H1 (cell line): ENCODE measurements at regions not wholly inside any gene's neighbourhood (a gene's known extent, or its start where the extent isn't known, plus 50 kb on each side); places are given as distances from the start of the nearest gene placed in this dataset.

Experiments used
- BRCA1 ChIP-seq: IDR thresholded peaks from 2 replicates; pipeline ENCODE4 v1.6.1; 2012; ENCODE audit warnings: low read depth, low read length, improper control_type of control experiment
- RAD21 ChIP-seq, 2 experiments: IDR thresholded peaks in 1 of 2; conservative IDR thresholded peaks in 1 of 2; 2 replicates each; pipeline ENCODE4 v1.6.1; 2011; ENCODE audit warnings: low read depth in 2 of 2, low read length in 2 of 2, improper control_type of control experiment in 1 of 2, inconsistent platforms in 1 of 2, mild to moderate bottlenecking in 1 of 2, moderate library complexity in 1 of 2
- RNF2 ChIP-seq: fragments of 200-900, 300-1000 bp; sonication (generic); IDR thresholded peaks from 2 replicates; pipeline ENCODE4 v1.7.1; 2016; ENCODE audit warnings: borderline replicate concordance, low read depth, mild to moderate bottlenecking, antibody characterized with exemption, low read length; ENCODE audit not compliant: poor library complexity, severe bottlenecking; ENCODE audit errors: missing control alignments
- TEAD4 ChIP-seq: IDR thresholded peaks from 2 replicates; pipeline ENCODE4 v1.6.1; 2012; ENCODE audit warnings: low read depth, low read length, inconsistent platforms, mixed read lengths
- TF ChIP-seq, protein P1 (sequence below): fragments of 300-600 bp; sonication (generic); IDR thresholded peaks from 2 replicates; pipeline ENCODE4 v1.7.1; 2012; ENCODE audit warnings: low read length, moderate library complexity, mild to moderate bottlenecking, inconsistent platforms; ENCODE audit not compliant: insufficient replicate concordance
- TF ChIP-seq, protein P2 (sequence below): IDR thresholded peaks from 2 replicates; pipeline ENCODE4 v1.6.1; 2012; ENCODE audit warnings: low read length, inconsistent platforms

DNA sequence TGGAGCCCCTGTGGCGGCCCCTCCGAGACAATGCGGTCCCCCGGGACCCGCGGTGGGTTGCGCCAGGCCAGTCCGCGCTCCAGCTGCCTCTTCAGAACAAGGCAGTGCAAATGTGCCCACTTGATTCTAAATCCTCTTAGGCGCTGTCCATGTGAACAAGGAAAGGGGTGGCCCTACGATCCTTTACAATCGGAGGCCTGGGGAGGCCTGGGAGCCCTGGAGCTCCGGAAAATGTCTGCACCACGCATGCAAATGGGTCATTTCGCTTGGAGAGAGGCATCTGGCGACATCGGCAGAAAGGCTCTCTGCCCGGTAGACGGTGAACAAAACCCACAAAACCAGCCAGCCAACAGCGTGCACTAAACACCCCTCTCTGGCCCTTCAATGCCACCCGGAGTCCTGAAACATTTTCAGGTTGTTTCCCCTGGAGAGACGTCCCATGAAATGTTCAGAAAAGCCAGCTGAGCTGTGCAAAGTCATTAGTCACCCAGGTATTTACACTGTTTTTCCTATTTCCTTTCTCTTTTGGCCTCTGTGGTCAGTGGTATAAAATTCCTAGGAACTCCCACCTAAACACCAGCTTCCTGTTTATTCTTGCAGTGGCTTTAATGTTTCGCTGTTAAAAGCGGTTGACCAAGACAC, 102.8 kb upstream of the ZNF438 start (continued):
- no peak for TF ChIP-seq RAD21 (IDR thresholded peaks at IDR 0.05 in 1 of 2, conservative IDR thresholded peaks at IDR 0.05 in 1 of 2; ENCODE audit: low read depth in 2 of 2, low read length in 2 of 2)
- no peak for TF ChIP-seq BRCA1
- TF ChIP-seq, protein P1, sequence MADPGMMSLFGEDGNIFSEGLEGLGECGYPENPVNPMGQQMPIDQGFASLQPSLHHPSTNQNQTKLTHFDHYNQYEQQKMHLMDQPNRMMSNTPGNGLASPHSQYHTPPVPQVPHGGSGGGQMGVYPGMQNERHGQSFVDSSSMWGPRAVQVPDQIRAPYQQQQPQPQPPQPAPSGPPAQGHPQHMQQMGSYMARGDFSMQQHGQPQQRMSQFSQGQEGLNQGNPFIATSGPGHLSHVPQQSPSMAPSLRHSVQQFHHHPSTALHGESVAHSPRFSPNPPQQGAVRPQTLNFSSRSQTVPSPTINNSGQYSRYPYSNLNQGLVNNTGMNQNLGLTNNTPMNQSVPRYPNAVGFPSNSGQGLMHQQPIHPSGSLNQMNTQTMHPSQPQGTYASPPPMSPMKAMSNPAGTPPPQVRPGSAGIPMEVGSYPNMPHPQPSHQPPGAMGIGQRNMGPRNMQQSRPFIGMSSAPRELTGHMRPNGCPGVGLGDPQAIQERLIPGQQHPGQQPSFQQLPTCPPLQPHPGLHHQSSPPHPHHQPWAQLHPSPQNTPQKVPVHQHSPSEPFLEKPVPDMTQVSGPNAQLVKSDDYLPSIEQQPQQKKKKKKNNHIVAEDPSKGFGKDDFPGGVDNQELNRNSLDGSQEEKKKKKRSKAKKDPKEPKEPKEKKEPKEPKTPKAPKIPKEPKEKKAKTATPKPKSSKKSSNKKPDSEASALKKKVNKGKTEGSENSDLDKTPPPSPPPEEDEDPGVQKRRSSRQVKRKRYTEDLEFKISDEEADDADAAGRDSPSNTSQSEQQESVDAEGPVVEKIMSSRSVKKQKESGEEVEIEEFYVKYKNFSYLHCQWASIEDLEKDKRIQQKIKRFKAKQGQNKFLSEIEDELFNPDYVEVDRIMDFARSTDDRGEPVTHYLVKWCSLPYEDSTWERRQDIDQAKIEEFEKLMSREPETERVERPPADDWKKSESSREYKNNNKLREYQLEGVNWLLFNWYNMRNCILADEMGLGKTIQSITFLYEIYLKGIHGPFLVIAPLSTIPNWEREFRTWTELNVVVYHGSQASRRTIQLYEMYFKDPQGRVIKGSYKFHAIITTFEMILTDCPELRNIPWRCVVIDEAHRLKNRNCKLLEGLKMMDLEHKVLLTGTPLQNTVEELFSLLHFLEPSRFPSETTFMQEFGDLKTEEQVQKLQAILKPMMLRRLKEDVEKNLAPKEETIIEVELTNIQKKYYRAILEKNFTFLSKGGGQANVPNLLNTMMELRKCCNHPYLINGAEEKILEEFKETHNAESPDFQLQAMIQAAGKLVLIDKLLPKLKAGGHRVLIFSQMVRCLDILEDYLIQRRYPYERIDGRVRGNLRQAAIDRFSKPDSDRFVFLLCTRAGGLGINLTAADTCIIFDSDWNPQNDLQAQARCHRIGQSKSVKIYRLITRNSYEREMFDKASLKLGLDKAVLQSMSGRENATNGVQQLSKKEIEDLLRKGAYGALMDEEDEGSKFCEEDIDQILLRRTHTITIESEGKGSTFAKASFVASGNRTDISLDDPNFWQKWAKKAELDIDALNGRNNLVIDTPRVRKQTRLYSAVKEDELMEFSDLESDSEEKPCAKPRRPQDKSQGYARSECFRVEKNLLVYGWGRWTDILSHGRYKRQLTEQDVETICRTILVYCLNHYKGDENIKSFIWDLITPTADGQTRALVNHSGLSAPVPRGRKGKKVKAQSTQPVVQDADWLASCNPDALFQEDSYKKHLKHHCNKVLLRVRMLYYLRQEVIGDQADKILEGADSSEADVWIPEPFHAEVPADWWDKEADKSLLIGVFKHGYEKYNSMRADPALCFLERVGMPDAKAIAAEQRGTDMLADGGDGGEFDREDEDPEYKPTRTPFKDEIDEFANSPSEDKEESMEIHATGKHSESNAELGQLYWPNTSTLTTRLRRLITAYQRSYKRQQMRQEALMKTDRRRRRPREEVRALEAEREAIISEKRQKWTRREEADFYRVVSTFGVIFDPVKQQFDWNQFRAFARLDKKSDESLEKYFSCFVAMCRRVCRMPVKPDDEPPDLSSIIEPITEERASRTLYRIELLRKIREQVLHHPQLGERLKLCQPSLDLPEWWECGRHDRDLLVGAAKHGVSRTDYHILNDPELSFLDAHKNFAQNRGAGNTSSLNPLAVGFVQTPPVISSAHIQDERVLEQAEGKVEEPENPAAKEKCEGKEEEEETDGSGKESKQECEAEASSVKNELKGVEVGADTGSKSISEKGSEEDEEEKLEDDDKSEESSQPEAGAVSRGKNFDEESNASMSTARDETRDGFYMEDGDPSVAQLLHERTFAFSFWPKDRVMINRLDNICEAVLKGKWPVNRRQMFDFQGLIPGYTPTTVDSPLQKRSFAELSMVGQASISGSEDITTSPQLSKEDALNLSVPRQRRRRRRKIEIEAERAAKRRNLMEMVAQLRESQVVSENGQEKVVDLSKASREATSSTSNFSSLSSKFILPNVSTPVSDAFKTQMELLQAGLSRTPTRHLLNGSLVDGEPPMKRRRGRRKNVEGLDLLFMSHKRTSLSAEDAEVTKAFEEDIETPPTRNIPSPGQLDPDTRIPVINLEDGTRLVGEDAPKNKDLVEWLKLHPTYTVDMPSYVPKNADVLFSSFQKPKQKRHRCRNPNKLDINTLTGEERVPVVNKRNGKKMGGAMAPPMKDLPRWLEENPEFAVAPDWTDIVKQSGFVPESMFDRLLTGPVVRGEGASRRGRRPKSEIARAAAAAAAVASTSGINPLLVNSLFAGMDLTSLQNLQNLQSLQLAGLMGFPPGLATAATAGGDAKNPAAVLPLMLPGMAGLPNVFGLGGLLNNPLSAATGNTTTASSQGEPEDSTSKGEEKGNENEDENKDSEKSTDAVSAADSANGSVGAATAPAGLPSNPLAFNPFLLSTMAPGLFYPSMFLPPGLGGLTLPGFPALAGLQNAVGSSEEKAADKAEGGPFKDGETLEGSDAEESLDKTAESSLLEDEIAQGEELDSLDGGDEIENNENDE = no peak
- no peak for TF ChIP-seq RNF2
- TF ChIP-seq TEAD4 = no peak
- TF ChIP-seq, protein P2, sequence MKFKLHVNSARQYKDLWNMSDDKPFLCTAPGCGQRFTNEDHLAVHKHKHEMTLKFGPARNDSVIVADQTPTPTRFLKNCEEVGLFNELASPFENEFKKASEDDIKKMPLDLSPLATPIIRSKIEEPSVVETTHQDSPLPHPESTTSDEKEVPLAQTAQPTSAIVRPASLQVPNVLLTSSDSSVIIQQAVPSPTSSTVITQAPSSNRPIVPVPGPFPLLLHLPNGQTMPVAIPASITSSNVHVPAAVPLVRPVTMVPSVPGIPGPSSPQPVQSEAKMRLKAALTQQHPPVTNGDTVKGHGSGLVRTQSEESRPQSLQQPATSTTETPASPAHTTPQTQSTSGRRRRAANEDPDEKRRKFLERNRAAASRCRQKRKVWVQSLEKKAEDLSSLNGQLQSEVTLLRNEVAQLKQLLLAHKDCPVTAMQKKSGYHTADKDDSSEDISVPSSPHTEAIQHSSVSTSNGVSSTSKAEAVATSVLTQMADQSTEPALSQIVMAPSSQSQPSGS = no peak
